Mesenchymal stem cell (in vitro differentiated cells and primary cell): ENCODE measurements at regions not wholly inside any gene's neighbourhood (a gene's known extent, or its start where the extent isn't known, plus 50 kb on each side); places are given as distances from the start of the nearest gene placed in this dataset.

Experiments
- DNase-seq: peaks from one replicate; pipeline ENCODE4 v3.0.0-alpha.2; 2013
- H2AFZ ChIP-seq: one replicate; pipeline ENCODE4 v1.6.1; 2013; ENCODE audit warnings: low read depth, mild to moderate bottlenecking, control low read depth, inconsistent platforms, low read length, moderate library complexity
- H2AK5ac ChIP-seq: 2 replicates; pipeline ENCODE4 v1.6.1; 2013; ENCODE audit warnings: low read length, moderate library complexity, mild to moderate bottlenecking, inconsistent platforms; ENCODE audit not compliant: severe bottlenecking
- H2BK120ac ChIP-seq: one replicate; pipeline ENCODE4 v1.6.1; 2013; ENCODE audit warnings: low read depth, mild to moderate bottlenecking, inconsistent platforms, low read length, moderate library complexity
- H2BK12ac ChIP-seq, 2 experiments: one replicate each; pipeline ENCODE4 v1.6.1; 2013; ENCODE audit warnings: inconsistent platforms in 2 of 2, low read length in 2 of 2, mild to moderate bottlenecking in 2 of 2, moderate library complexity in 2 of 2, control low read depth in 1 of 2
- H2BK15ac ChIP-seq: one replicate; pipeline ENCODE4 v1.6.1; 2013; ENCODE audit warnings: mild to moderate bottlenecking, low read depth, inconsistent platforms; ENCODE audit not compliant: poor library complexity, severe bottlenecking
- H2BK5ac ChIP-seq: 2 replicates; pipeline ENCODE4 v1.6.1; 2013; ENCODE audit warnings: low read depth, mild to moderate bottlenecking, low read length, control low read depth, inconsistent platforms; ENCODE audit not compliant: poor library complexity, severe bottlenecking
- H3K14ac ChIP-seq, 2 experiments: one replicate each; pipeline ENCODE4 v1.6.1; 2013; ENCODE audit warnings: inconsistent platforms in 2 of 2, low read length in 2 of 2, control low read depth in 1 of 2, mild to moderate bottlenecking in 1 of 2, moderate library complexity in 1 of 2
- H3K18ac ChIP-seq, 2 experiments: one replicate each; pipeline ENCODE4 v1.6.1; 2013; ENCODE audit warnings: inconsistent platforms in 2 of 2, low read length in 2 of 2, control low read depth in 1 of 2, low read depth in 1 of 2, mild to moderate bottlenecking in 1 of 2
- H3K23ac ChIP-seq, 2 experiments: one replicate each; pipeline ENCODE4 v1.6.1; 2013; ENCODE audit warnings: inconsistent platforms in 2 of 2, low read length in 2 of 2, mild to moderate bottlenecking in 2 of 2, moderate library complexity in 2 of 2, control low read depth in 1 of 2
- H3K27ac ChIP-seq: 2 replicates; pipeline ENCODE4 v1.5.1; 2013; ENCODE audit warnings: mild to moderate bottlenecking, moderate library complexity, low read length, control low read depth, inconsistent platforms; ENCODE audit not compliant: poor library complexity, severe bottlenecking
- H3K27me3 ChIP-seq, 2 experiments: 2 replicates each; pipeline versions ENCODE4 v1.6.1 to v1.7.0; 2013; ENCODE audit warnings: low read length in 2 of 2, mild to moderate bottlenecking in 2 of 2, moderate library complexity in 2 of 2, control low read depth in 1 of 2, inconsistent platforms in 1 of 2; ENCODE audit not compliant: control insufficient read depth in 1 of 2, insufficient read depth in 1 of 2
- H3K36me3 ChIP-seq, 2 experiments: 2 replicates each; pipeline versions ENCODE4 v1.6.1 to v1.7.0; 2013; ENCODE audit warnings: low read length in 2 of 2, control low read depth in 1 of 2, inconsistent platforms in 1 of 2, low read depth in 1 of 2, mild to moderate bottlenecking in 1 of 2; ENCODE audit not compliant: insufficient read depth in 2 of 2, control insufficient read depth in 1 of 2
- H3K4ac ChIP-seq, 2 experiments: one replicate each; pipeline ENCODE4 v1.6.1; 2013; ENCODE audit warnings: inconsistent platforms in 2 of 2, low read length in 2 of 2, mild to moderate bottlenecking in 2 of 2, moderate library complexity in 2 of 2, control low read depth in 1 of 2, low read depth in 1 of 2
- H3K4me1 ChIP-seq: 2 replicates; pipeline ENCODE4 v1.6.1; 2013; ENCODE audit warnings: low read depth, low read length, control low read depth; ENCODE audit not compliant: control insufficient read depth, insufficient read depth
- H3K4me2 ChIP-seq: 2 replicates; pipeline ENCODE4 v1.6.1; 2013; ENCODE audit warnings: low read length, mild to moderate bottlenecking, inconsistent platforms; ENCODE audit not compliant: poor library complexity, severe bottlenecking
- H3K4me3 ChIP-seq, 2 experiments: 2 replicates each; pipeline versions ENCODE4 v1.5.1 to v1.7.0; 2013; ENCODE audit warnings: low read length in 2 of 2, mild to moderate bottlenecking in 2 of 2, control low read depth in 1 of 2, low read depth in 1 of 2; ENCODE audit not compliant: insufficient read depth in 1 of 2
- H3K79me1 ChIP-seq: replicated peaks from 2 replicates; pipeline ENCODE4 v1.6.1; 2013; ENCODE audit warnings: mild to moderate bottlenecking, control low read depth, low read length, inconsistent platforms; ENCODE audit not compliant: poor library complexity, severe bottlenecking
- H3K9ac ChIP-seq: 2 replicates; pipeline ENCODE4 v1.7.0; 2013; ENCODE audit warnings: mild to moderate bottlenecking, low read length, moderate library complexity
- H3K9me3 ChIP-seq: 2 replicates; pipeline ENCODE4 v1.7.0; 2013; ENCODE audit warnings: mild to moderate bottlenecking, low read length; ENCODE audit not compliant: control insufficient read depth
- H4K8ac ChIP-seq: one replicate; pipeline ENCODE4 v1.6.1; 2013; ENCODE audit warnings: inconsistent platforms, mild to moderate bottlenecking, low read length, moderate library complexity
- H4K91ac ChIP-seq: one replicate; pipeline ENCODE4 v1.6.1; 2013; ENCODE audit warnings: mild to moderate bottlenecking, low read length, inconsistent platforms
- WGBS: methylation state at CpG from one replicate; pipeline ENCODE4 v1.1.7; 2013; ENCODE audit warnings: mixed read lengths; 5-methylcytosine and 5-hydroxymethylcytosine counted together

- H3K9me3 ChIP-seq: no peaks in the 10 kb centered on the region
- no peak overlapping the region for H2BK12ac ChIP-seq
- no peak overlapping the region for H3K18ac ChIP-seq
- H3K27me3 ChIP-seq: peaks cover 0 to 3% of the 10 kb centered on the region in 2 experiments
- H3K9ac ChIP-seq: peak overlapping the region; percentile 36
- H2BK15ac ChIP-seq: no peak overlapping the region
- H4K8ac ChIP-seq: no peak overlapping the region
- H3K4me1 ChIP-seq: no peaks in the 10 kb centered on the region
- H3K27ac ChIP-seq: no peak overlapping the region
- no peak overlapping the region for H3K4ac ChIP-seq
- no peak overlapping the region for H3K23ac ChIP-seq
- no peak overlapping the region for H4K91ac ChIP-seq
- no peak overlapping the region for H3K14ac ChIP-seq
- H2BK120ac ChIP-seq: no peak overlapping the region
- H3K79me1 ChIP-seq: no peaks in the 10 kb centered on the region
- H3K36me3 ChIP-seq: no peaks in the 10 kb centered on the region
- DNase-seq: no peak
- H2BK5ac ChIP-seq: no peak overlapping the region
- no peak overlapping the region for H3K4me3 ChIP-seq
- no peak overlapping the region for H2AFZ ChIP-seq
- H2AK5ac ChIP-seq: no peak overlapping the region
- 83% methylated on average over 5 of the region's 6 CpGs for WGBS
- no peak overlapping the region for H3K4me2 ChIP-seq
Measured at GRCh38 chr11:134691985-134692384, 279.9 kb upstream of the B3GAT1 start.

- no peak overlapping the region for H2AFZ ChIP-seq
- 83% methylated on average over 12 of the region's 13 CpGs for WGBS
- no peak for DNase-seq
- H4K8ac ChIP-seq: no peak overlapping the region
- H3K4me1 ChIP-seq: no peaks in the 10 kb centered on the region
- peak overlapping the region; percentile 36 for H3K9ac ChIP-seq
- H2BK15ac ChIP-seq: no peak overlapping the region
- no peak overlapping the region for H3K4ac ChIP-seq
- H3K4me3 ChIP-seq: no peak overlapping the region
- H2BK120ac ChIP-seq: no peak overlapping the region
- H2AK5ac ChIP-seq: no peak overlapping the region
- H3K27me3 ChIP-seq: peaks cover 0 to 3% of the 10 kb centered on the region in 2 experiments
- no peak overlapping the region for H4K91ac ChIP-seq
- H3K4me2 ChIP-seq: no peak overlapping the region
- no peak overlapping the region for H3K18ac ChIP-seq
- H3K9me3 ChIP-seq: no peaks in the 10 kb centered on the region
- no peaks in the 10 kb centered on the region for H3K79me1 ChIP-seq
- H3K27ac ChIP-seq: no peak overlapping the region
- H3K36me3 ChIP-seq: no peaks in the 10 kb centered on the region
- H3K23ac ChIP-seq: no peak overlapping the region
- H2BK5ac ChIP-seq: no peak overlapping the region
- no peak overlapping the region for H2BK12ac ChIP-seq
- no peak overlapping the region for H3K14ac ChIP-seq
Measured at GRCh38 chr11:134691295-134691873, 279.3 kb upstream of the B3GAT1 start.

GRCh38 chr11:134689886-134690285 is 277.8 kb upstream of the B3GAT1 start:
- H3K14ac ChIP-seq: no peak overlapping the region
- peaks cover 0 to 3% of the 10 kb centered on the region in 2 experiments for H3K27me3 ChIP-seq
- DNase-seq: no peak
- no peak overlapping the region for H3K18ac ChIP-seq
- H2BK5ac ChIP-seq: no peak overlapping the region
- H2AFZ ChIP-seq: no peak overlapping the region
- H3K9me3 ChIP-seq: no peaks in the 10 kb centered on the region
- H3K4me3 ChIP-seq: no peak overlapping the region
- H3K23ac ChIP-seq: no peak overlapping the region
- H3K79me1 ChIP-seq: no peaks in the 10 kb centered on the region
- H3K4me2 ChIP-seq: no peak overlapping the region
- H2BK120ac ChIP-seq: no peak overlapping the region
- no peak overlapping the region for H3K9ac ChIP-seq
- H3K4me1 ChIP-seq: no peaks in the 10 kb centered on the region
- no peak overlapping the region for H2AK5ac ChIP-seq
- no peak overlapping the region for H4K91ac ChIP-seq
- no peak overlapping the region for H3K27ac ChIP-seq
- H4K8ac ChIP-seq: no peak overlapping the region
- WGBS: 58% methylated on average over 1 of the region's 2 CpGs
- H2BK15ac ChIP-seq: no peak overlapping the region
- H3K4ac ChIP-seq: no peak overlapping the region
- H2BK12ac ChIP-seq: no peak overlapping the region
- no peaks in the 10 kb centered on the region for H3K36me3 ChIP-seq

- no peak overlapping the region for H3K4ac ChIP-seq
- no peak overlapping the region for H2BK15ac ChIP-seq
- no peak overlapping the region for H2BK120ac ChIP-seq
- H4K8ac ChIP-seq: no peak overlapping the region
- H3K14ac ChIP-seq: no peak overlapping the region
- no peak overlapping the region for H2BK5ac ChIP-seq
- H3K79me1 ChIP-seq: no peaks in the 10 kb centered on the region
- no peak overlapping the region for H3K9ac ChIP-seq
- H3K36me3 ChIP-seq: no peaks in the 10 kb centered on the region
- H2AK5ac ChIP-seq: no peak overlapping the region
- no peak overlapping the region for H3K4me2 ChIP-seq
- no peak for DNase-seq
- H3K23ac ChIP-seq: no peak overlapping the region
- H3K4me3 ChIP-seq: no peak overlapping the region
- H3K27ac ChIP-seq: no peak overlapping the region
- peaks cover 0 to 3% of the 10 kb centered on the region in 2 experiments for H3K27me3 ChIP-seq
- H2BK12ac ChIP-seq: no peak overlapping the region
- no peaks in the 10 kb centered on the region for H3K9me3 ChIP-seq
- H3K18ac ChIP-seq: no peak overlapping the region
- H3K4me1 ChIP-seq: no peaks in the 10 kb centered on the region
- 65% methylated on average over 2 of the region's 2 CpGs for WGBS
- no peak overlapping the region for H4K91ac ChIP-seq
- H2AFZ ChIP-seq: no peak overlapping the region
Measured at GRCh38 chr11:134687548-134687947, 275.5 kb upstream of the B3GAT1 start.
